Muscle layer of colon (tissue), 2 donors: ENCODE measurements at regions not wholly inside any gene's neighbourhood (a gene's known extent, or its start where the extent isn't known, plus 50 kb on each side); places are given as distances from the start of the nearest gene placed in this dataset.

Source experiments
- H3K27ac ChIP-seq: one replicate; pipeline ENCODE4 v1.7.0; 2013; ENCODE audit warnings: low read depth, mild to moderate bottlenecking, low read length, moderate library complexity
- H3K27me3 ChIP-seq, 2 donors: one replicate each; pipeline ENCODE4 v1.7.0; 2013; ENCODE audit warnings: low read length in 2 of 2, mild to moderate bottlenecking in 2 of 2; ENCODE audit not compliant: insufficient read depth in 2 of 2, control insufficient read depth in 1 of 2
- H3K36me3 ChIP-seq: one replicate; pipeline ENCODE4 v1.7.0; 2013; ENCODE audit warnings: mild to moderate bottlenecking, low read length; ENCODE audit not compliant: insufficient read depth
- H3K4me1 ChIP-seq: one replicate; pipeline ENCODE4 v1.7.0; 2013; ENCODE audit warnings: mild to moderate bottlenecking, low read length; ENCODE audit not compliant: insufficient read depth
- H3K4me3 ChIP-seq, 2 donors: one replicate each; pipeline ENCODE4 v1.7.0; 2013; ENCODE audit warnings: low read length in 2 of 2, low read depth in 1 of 2, mild to moderate bottlenecking in 1 of 2, moderate library complexity in 1 of 2
- H3K9ac ChIP-seq: one replicate; pipeline ENCODE4 v1.7.0; 2013; ENCODE audit warnings: low read length
- H3K9me3 ChIP-seq: one replicate; pipeline ENCODE4 v1.7.0; 2013; ENCODE audit warnings: mild to moderate bottlenecking, low read length
- donor health status: abdominal sarcoma.
- donor health status: Adenocarcinoma of cecum.

DNA sequence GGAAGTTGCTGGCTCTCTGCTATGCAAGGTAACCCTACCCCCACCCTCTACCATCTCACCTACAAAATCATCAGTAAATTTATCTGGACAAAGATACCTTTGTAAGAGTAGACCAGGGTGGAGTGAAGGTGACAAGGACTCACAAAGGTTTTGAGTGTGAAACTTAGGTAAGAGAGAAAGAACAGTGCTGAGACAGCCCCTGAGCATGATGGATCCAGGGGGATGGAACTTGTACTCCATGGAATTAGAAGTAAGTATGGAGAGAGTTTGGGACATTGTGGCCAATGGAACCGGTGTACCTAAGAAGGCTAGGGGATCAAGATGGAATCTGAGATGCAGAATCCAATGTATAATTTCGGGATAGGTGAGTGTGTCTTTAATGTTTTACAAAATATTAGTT lies 153.0 kb upstream of the NSMCE3 start:
- no peak overlapping the region for H3K9ac ChIP-seq
- no peaks in the 10 kb centered on the region for H3K27me3 ChIP-seq
- H3K9me3 ChIP-seq, result no peaks in the 10 kb centered on the region
- no peak overlapping the region for H3K27ac ChIP-seq
- H3K36me3 ChIP-seq, result no peaks in the 10 kb centered on the region
- H3K4me3 ChIP-seq, result no peak overlapping the region
- H3K4me1 ChIP-seq, result peaks cover 14% of the 10 kb centered on the region

GRCh38 chr15:29420188-29420587 lies 150.6 kb upstream of the NSMCE3 start:
- Histone ChIP-seq H3K27ac (no peak overlapping the region), H3K4me3 (no peak overlapping the region), H3K4me1 (peaks cover 14% of the 10 kb centered on the region), H3K9me3 (no peaks in the 10 kb centered on the region), H3K9ac (no peak overlapping the region), H3K27me3 (no peaks in the 10 kb centered on the region), H3K36me3 (no peaks in the 10 kb centered on the region)

DNA sequence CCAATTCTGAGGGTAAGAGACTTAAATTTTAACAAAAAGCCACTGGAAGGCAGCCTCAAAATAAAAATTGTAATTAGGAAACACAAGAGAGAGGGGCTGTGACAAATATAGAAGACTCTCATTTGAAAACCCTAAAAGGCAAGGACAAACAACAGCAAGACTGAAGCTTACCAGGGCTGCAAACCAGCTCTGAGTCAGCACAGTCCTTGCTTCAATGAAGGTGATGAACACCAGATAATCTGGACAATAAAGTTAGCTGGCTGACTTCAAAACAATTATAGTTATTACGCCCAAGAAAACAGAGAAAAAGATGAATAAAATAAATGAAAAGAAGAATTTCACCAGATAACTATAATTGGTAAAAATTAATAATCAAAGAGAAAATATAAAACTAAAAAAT lies 149.3 kb upstream of the NSMCE3 start:
- no peak overlapping the region for H3K4me3 ChIP-seq
- no peak overlapping the region for H3K9ac ChIP-seq
- H3K36me3 ChIP-seq, result no peaks in the 10 kb centered on the region
- H3K27me3 ChIP-seq, result no peaks in the 10 kb centered on the region
- H3K4me1 ChIP-seq, result peaks cover 14% of the 10 kb centered on the region
- no peaks in the 10 kb centered on the region for H3K9me3 ChIP-seq
- H3K27ac ChIP-seq, result no peak overlapping the region

DNA sequence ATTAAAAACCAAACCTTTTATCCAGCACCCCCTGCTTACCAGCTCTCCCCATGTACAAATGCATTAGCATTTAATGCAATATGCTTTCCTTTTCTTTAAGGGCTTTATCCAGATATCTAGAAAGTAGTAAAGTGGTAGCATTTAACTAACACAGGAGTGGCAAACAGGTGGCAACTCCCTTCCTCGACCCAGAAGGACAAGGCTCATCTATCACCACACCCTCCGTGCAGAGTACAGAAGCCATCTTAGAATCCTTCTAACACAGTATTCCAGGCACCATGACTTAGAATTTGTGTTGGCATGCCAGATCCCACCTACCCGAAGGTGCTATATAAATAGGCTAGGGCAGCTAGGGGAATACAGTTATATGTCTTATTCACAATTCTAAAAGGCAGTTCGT lies 148.6 kb upstream of the NSMCE3 start:
- Histone ChIP-seq H3K9me3 (no peaks in the 10 kb centered on the region), H3K4me3 (no peak overlapping the region), H3K4me1 (peaks cover 14% of the 10 kb centered on the region), H3K9ac (no peak overlapping the region), H3K27me3 (no peaks in the 10 kb centered on the region), H3K36me3 (no peaks in the 10 kb centered on the region), H3K27ac (no peak overlapping the region)

DNA sequence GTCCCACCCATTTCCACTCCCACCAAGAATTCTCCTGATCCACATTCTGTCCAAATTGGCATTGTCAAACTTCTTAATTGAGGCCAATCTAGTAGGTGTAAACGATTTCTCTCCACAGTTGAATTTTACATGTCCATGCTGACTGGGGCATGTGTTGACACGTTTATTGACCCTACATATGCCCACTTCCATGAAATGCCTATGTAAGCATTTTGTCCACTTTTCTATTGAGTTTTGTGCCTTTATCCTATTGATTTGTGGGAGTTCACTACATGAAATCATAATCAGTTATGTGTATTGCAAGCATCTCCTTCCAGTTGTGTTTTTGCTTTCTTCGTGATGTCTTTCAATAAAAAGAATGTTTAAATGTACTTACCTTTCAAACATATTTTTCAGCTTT lies 141.7 kb upstream of the NSMCE3 start:
- Histone ChIP-seq H3K36me3 (no peaks in the 10 kb centered on the region), H3K4me3 (no peak overlapping the region), H3K27me3 (no peaks in the 10 kb centered on the region), H3K9me3 (no peaks in the 10 kb centered on the region), H3K27ac (no peak overlapping the region), H3K9ac (no peak overlapping the region), H3K4me1 (no peaks in the 10 kb centered on the region)

- Histone ChIP-seq H3K27ac (no peak overlapping the region), H3K9me3 (no peaks in the 10 kb centered on the region), H3K4me3 (no peak overlapping the region), H3K27me3 (no peaks in the 10 kb centered on the region), H3K9ac (no peak overlapping the region), H3K4me1 (no peaks in the 10 kb centered on the region), H3K36me3 (no peaks in the 10 kb centered on the region)
Measured at GRCh38 chr15:29410338-29410737, 140.7 kb upstream of the NSMCE3 start.

- Histone ChIP-seq H3K4me1 (no peaks in the 10 kb centered on the region), H3K27ac (no peak overlapping the region), H3K27me3 (no peaks in the 10 kb centered on the region), H3K9ac (no peak overlapping the region), H3K36me3 (no peaks in the 10 kb centered on the region), H3K9me3 (no peaks in the 10 kb centered on the region), H3K4me3 (no peak overlapping the region)
Measured at GRCh38 chr15:29409890-29410289, 140.3 kb upstream of the NSMCE3 start.

DNA sequence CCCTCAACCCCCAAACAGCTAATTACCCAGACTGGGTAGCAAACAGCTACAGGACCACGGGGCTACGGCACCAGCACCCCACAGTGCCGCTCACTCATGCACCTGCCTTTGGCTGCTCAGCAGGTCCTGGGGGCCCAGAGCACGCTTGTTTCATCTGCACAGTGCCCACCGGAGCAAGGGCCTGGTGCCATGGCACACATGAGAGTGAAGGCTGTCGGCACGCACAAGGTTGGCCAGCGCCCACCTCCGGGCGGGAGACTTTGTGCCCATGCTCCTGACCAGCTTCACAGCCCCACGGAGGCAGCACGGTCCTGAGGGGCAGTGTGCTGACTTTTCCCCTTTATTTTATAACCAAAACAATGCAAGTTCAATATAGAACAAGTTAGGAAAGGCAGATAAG lies 135.9 kb upstream of the NSMCE3 start:
- no peak overlapping the region for H3K4me3 ChIP-seq
- H3K27me3 ChIP-seq, result no peaks in the 10 kb centered on the region
- no peak overlapping the region for H3K9ac ChIP-seq
- no peaks in the 10 kb centered on the region for H3K9me3 ChIP-seq
- no peaks in the 10 kb centered on the region for H3K36me3 ChIP-seq
- no peak overlapping the region for H3K27ac ChIP-seq
- H3K4me1 ChIP-seq, result peaks cover 23% of the 10 kb centered on the region

DNA sequence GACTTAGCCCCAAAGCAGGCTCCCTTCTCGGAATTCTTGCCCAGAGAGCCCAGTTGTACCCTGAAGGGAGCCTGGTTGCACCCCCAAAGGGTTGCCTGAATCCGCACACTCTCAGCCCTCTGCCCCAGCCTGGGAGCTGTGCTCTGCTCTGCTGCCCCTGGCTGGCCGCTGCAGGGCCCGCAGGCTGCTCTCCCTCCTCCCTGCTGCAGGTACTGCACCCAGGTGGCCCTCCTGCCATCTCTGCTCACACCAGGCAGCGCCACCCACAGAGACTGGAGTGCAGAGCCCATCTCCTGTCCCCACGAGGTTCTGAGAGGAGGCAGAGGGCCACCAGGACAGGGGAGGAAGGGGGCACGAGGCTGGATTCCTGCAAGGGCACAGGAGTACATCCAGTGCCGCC lies 134.2 kb upstream of the NSMCE3 start:
- no peak overlapping the region for H3K4me3 ChIP-seq
- H3K27ac ChIP-seq, result no peak overlapping the region
- no peaks in the 10 kb centered on the region for H3K9me3 ChIP-seq
- H3K36me3 ChIP-seq, result no peaks in the 10 kb centered on the region
- H3K9ac ChIP-seq, result no peak overlapping the region
- no peaks in the 10 kb centered on the region for H3K27me3 ChIP-seq
- H3K4me1 ChIP-seq, result peaks cover 23% of the 10 kb centered on the region

DNA sequence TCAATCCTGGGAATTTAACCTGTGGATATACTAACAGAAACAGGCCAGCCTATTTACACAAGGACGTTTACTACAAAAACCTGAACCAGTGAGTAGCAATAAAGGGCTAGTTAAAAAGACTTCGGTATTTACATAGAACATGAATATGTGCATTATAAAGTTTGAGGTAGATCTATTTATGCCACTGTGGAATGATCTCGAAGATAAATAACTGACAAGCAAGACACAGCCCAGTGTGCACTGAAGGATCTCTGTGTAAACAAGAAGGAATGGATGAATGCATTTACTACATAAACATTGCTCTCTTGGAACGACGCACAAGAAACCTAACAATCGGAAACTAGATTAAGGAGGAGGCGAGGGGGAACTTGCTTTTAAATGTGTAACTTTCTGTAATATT lies 132.0 kb upstream of the NSMCE3 start:
- Histone ChIP-seq H3K36me3 (no peaks in the 10 kb centered on the region), H3K27me3 (no peaks in the 10 kb centered on the region), H3K9ac (no peak overlapping the region), H3K4me3 (no peak overlapping the region), H3K27ac (peak overlapping the region; percentile 48), H3K9me3 (no peaks in the 10 kb centered on the region), H3K4me1 (peaks cover 28% of the 10 kb centered on the region)

DNA sequence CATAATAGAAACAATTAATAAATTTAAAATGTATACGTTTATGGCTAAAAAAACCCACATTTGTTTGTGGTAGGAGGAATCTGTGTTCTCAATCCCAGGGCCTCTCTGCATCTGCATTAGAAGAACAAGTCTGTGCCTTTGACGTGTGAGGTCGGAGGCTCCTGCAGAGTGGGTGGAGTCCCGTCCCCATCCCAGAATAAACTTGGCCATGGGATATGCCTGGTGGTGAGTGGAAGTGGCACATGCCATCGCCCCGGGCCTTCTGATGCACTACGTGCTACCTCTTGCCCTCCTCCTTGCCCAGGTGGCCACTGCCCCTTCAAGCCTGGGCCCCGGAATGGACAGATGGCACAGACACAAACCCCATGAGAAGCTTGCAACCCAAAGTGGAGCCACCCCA lies 131.1 kb upstream of the NSMCE3 start:
- no peak overlapping the region for H3K27ac ChIP-seq
- no peak overlapping the region for H3K4me3 ChIP-seq
- no peaks in the 10 kb centered on the region for H3K27me3 ChIP-seq
- peaks cover 30% of the 10 kb centered on the region for H3K4me1 ChIP-seq
- H3K9ac ChIP-seq, result no peak overlapping the region
- H3K9me3 ChIP-seq, result no peaks in the 10 kb centered on the region
- no peaks in the 10 kb centered on the region for H3K36me3 ChIP-seq

- Histone ChIP-seq H3K4me1 (peaks cover 33% of the 10 kb centered on the region), H3K36me3 (no peaks in the 10 kb centered on the region), H3K4me3 (no peak overlapping the region), H3K27ac (no peak overlapping the region), H3K9me3 (no peaks in the 10 kb centered on the region), H3K27me3 (no peaks in the 10 kb centered on the region), H3K9ac (no peak overlapping the region)
Measured at GRCh38 chr15:29398907-29399306, 129.3 kb upstream of the NSMCE3 start.
